ENCODE measurements at regions not wholly inside any gene's neighbourhood (a gene's known extent, or its start where the extent isn't known, plus 50 kb on each side); places are given as distances from the start of the nearest gene placed in this dataset.
"Not testable (repeated sequence)": the region's sequence is repeated elsewhere in the genome, so short reads cannot be mapped to it uniquely, and the experiment has no call there.

- H3K4me3 ChIP-seq = no peak overlapping the region
- intact Hi-C loops (cut with DNase I) = no loop called here
- TF ChIP-seq CTCF (IDR thresholded peaks at IDR 0.05) (no peak), POLR2A (IDR thresholded peaks at IDR 0.05) (no peak)
- H3K4me1 ChIP-seq = no peaks in the 10 kb centered on the region
- WGBS (ENCODE audit: insufficient coverage, low coverage, low lambda C conversion rate, missing lambda C conversion rate) = 88% methylated on average over 2 of the region's 2 CpGs
- no peaks in the 10 kb centered on the region for H3K27me3 ChIP-seq
- no peaks in the 10 kb centered on the region for H3K36me3 ChIP-seq
- DNase-seq (no peak), ATAC-seq (no peak)
- H3K27ac ChIP-seq = no peak overlapping the region
- H3K9me3 ChIP-seq = no peaks in the 10 kb centered on the region
Observed at GRCh38 chr6:134810402-134810801, 139.5 kb downstream of the ALDH8A1 start.

GRCh38 chr6:134809130-134809529 is 140.8 kb downstream of the ALDH8A1 start:
- H3K4me1 ChIP-seq = no peaks in the 10 kb centered on the region
- H3K36me3 ChIP-seq = no peaks in the 10 kb centered on the region
- no peak for DNase-seq
- intact Hi-C loops (cut with DNase I) = no loop called here
- no peak for ATAC-seq
- no peak overlapping the region for H3K27ac ChIP-seq
- H3K27me3 ChIP-seq = no peaks in the 10 kb centered on the region
- 75% methylated on average over 3 of the region's 4 CpGs for WGBS (ENCODE audit: insufficient coverage, low coverage, low lambda C conversion rate, missing lambda C conversion rate)
- no peak overlapping the region for H3K4me3 ChIP-seq
- H3K9me3 ChIP-seq = no peaks in the 10 kb centered on the region
- TF ChIP-seq POLR2A (IDR thresholded peaks at IDR 0.05) = no peak
- no peak for TF ChIP-seq CTCF (IDR thresholded peaks at IDR 0.05)

GRCh38 chr6:134806180-134806798 is 143.6 kb downstream of the ALDH8A1 start:
- intact Hi-C loops (cut with DNase I) = no loop called here
- Histone ChIP-seq H3K27ac (no peak overlapping the region), H3K4me3 (no peak overlapping the region), H3K4me1 (no peaks in the 10 kb centered on the region), H3K36me3 (no peaks in the 10 kb centered on the region), H3K27me3 (no peaks in the 10 kb centered on the region), H3K9me3 (no peaks in the 10 kb centered on the region)
- TF ChIP-seq POLR2A (IDR thresholded peaks at IDR 0.05) (no peak), CTCF (IDR thresholded peaks at IDR 0.05) (no peak)
- ATAC-seq (no peak), DNase-seq (no peak)
- 85% methylated on average over 5 of the region's 5 CpGs for WGBS (ENCODE audit: insufficient coverage, low coverage, low lambda C conversion rate, missing lambda C conversion rate)

GRCh38 chr6:134805168-134805567 is 144.7 kb downstream of the ALDH8A1 start:
- WGBS (ENCODE audit: insufficient coverage, low coverage, low lambda C conversion rate, missing lambda C conversion rate) = 42% methylated on average over 6 of the region's 6 CpGs
- no peak for TF ChIP-seq CTCF (IDR thresholded peaks at IDR 0.05)
- TF ChIP-seq POLR2A (IDR thresholded peaks at IDR 0.05) = no peak
- no peak overlapping the region for H3K27ac ChIP-seq
- no peaks in the 10 kb centered on the region for H3K36me3 ChIP-seq
- intact Hi-C loops (cut with DNase I) = no loop called here
- H3K4me3 ChIP-seq = no peak overlapping the region
- no peaks in the 10 kb centered on the region for H3K9me3 ChIP-seq
- ATAC-seq (no peak), DNase-seq (no peak)
- H3K27me3 ChIP-seq = no peaks in the 10 kb centered on the region
- H3K4me1 ChIP-seq = no peaks in the 10 kb centered on the region

GRCh38 chr6:134804311-134804710 is 145.6 kb downstream of the ALDH8A1 start:
- H3K4me1 ChIP-seq; H3K4me3 ChIP-seq; H3K27ac ChIP-seq; intact Hi-C loops (cut with DNase I); H3K36me3 ChIP-seq; ATAC-seq; H3K9me3 ChIP-seq; H3K27me3 ChIP-seq; DNase-seq: not testable (repeated sequence)
- 86% methylated on average over 9 of the region's 10 CpGs for WGBS (ENCODE audit: insufficient coverage, low coverage, low lambda C conversion rate, missing lambda C conversion rate)

Data from right lobe of liver (tissue), 6 donors.